Neural crest cell (in vitro differentiated cells): ENCODE measurements at regions not wholly inside any gene's neighbourhood (a gene's known extent, or its start where the extent isn't known, plus 50 kb on each side); places are given as distances from the start of the nearest gene placed in this dataset.

Experiments used
- DNase-seq: peaks from one replicate; pipeline ENCODE4 v3.0.0; 2021; ENCODE audit warnings: low read depth, mixed read lengths, low spot score
- H3K27ac Mint-ChIP-seq: one replicate; pipeline ENCODE4 v1.8.0; 2021; ENCODE audit warnings: mild to moderate bottlenecking, mixed read lengths; ENCODE audit not compliant: unreplicated experiment
- H3K27me3 Mint-ChIP-seq: 2 replicates; pipeline ENCODE4 v1.8.0; 2021; ENCODE audit warnings: low read depth, mild to moderate bottlenecking, mixed read lengths
- H3K36me3 Mint-ChIP-seq: 2 replicates; pipeline ENCODE4 v1.8.0; 2021; ENCODE audit warnings: low read depth, mild to moderate bottlenecking, mixed read lengths
- H3K4me1 Mint-ChIP-seq: 2 replicates; pipeline ENCODE4 v1.8.0; 2021; ENCODE audit warnings: mixed read lengths
- H3K4me3 Mint-ChIP-seq: one replicate; pipeline ENCODE4 v1.8.0; 2021; ENCODE audit warnings: mild to moderate bottlenecking, mixed read lengths
- H3K9me3 Mint-ChIP-seq: 2 replicates; pipeline ENCODE4 v1.8.0; 2021; ENCODE audit warnings: mixed read lengths
- CTCF ChIP-seq: fragments of 200-600 bp; sonication (generic); conservative IDR thresholded peaks from 2 replicates; pipeline ENCODE4 v1.5.0; 2021; ENCODE audit warnings: antibody characterized with exemption, mild to moderate bottlenecking

DNA sequence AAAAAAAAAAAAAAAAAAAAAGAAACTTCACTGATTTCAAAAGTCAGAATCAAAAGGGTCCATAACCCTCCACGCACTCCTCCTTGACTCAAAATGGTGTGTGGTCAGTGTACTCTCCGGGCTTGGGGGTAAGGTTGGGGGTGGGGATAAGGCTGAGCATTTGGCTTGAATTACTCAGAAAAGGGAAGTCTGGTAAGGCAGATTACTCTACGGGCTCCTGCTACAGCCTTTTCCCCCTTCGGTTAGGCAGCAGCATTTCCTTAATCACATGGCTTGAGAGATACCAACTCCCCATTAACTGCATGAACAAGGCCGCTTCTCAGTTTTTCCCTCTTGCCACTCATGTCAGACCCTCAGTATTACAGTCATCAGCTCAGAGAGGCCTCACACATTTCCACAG lies 135.4 kb upstream of the DUSP21 start:
- no peak for TF ChIP-seq CTCF
- DNase-seq = no peak
- Mint-ChIP-seq H3K4me3 (no peak overlapping the region), H3K36me3 (peaks cover 3% of the 10 kb centered on the region), H3K27me3 (no peaks in the 10 kb centered on the region), H3K27ac (peak overlapping the region; percentile 43), H3K4me1 (peaks cover 4% of the 10 kb centered on the region), H3K9me3 (peaks cover 7% of the 10 kb centered on the region)

- no peak for DNase-seq
- H3K4me3 Mint-ChIP-seq = no peak overlapping the region
- TF ChIP-seq CTCF = no peak
- H3K36me3 Mint-ChIP-seq = peaks cover 3% of the 10 kb centered on the region
- no peaks in the 10 kb centered on the region for H3K27me3 Mint-ChIP-seq
- H3K4me1 Mint-ChIP-seq = peaks cover 4% of the 10 kb centered on the region
- H3K27ac Mint-ChIP-seq = no peak overlapping the region
- peaks cover 7% of the 10 kb centered on the region for H3K9me3 Mint-ChIP-seq
These were observed 137.8 kb upstream of the DUSP21 start for GRCh38 chrX:44705817-44706551.

GRCh38 chrX:44698357-44698756 lies 145.5 kb upstream of the DUSP21 start:
- DNase-seq = no peak
- no peaks in the 10 kb centered on the region for H3K9me3 Mint-ChIP-seq
- no peaks in the 10 kb centered on the region for H3K27me3 Mint-ChIP-seq
- H3K4me3 Mint-ChIP-seq = no peak overlapping the region
- no peak overlapping the region for H3K27ac Mint-ChIP-seq
- no peak for TF ChIP-seq CTCF
- peaks cover 4% of the 10 kb centered on the region for H3K4me1 Mint-ChIP-seq
- H3K36me3 Mint-ChIP-seq = no peaks in the 10 kb centered on the region

DNA sequence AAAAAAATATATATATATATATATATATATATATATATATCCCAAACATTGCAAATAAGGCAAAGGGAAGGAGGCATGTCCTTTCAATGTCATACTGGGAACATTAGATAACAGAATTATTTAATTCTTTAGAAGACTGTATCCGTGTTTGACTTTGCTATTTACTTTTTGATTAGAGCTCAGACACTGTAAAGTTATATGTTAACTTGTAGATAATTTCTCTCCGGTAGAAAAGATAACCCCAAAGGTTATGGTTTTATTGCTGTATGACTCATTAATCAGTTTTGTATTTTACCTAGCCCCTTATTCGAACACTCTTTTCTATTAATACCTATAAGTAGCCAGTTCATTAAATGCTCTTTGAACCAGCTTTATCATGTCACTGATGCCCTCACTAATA lies 150.6 kb upstream of the DUSP21 start:
- Mint-ChIP-seq H3K27ac (no peak overlapping the region), H3K9me3 (peaks cover 4% of the 10 kb centered on the region)
- TF ChIP-seq CTCF = no peak

DNA sequence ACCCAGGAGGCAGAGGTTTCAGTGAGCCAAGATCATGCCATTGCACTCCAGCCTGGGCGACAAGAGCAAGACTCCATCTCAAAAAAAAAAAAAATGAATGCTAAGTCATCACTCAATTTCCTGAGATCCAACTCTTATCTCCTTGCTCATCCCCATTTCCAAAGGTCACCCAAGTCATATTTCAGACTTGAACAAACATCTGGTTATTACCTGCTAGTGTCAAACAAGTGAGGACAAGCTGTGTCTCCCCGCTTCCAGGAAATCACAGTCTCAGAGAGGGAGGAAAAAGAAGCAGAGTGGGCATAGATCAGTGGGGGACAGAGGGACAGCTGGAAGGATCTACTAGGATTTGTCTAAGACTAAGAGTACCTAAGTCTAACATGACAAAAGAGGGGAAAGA lies 147.5 kb upstream of the FUNDC1 start:
- Mint-ChIP-seq H3K4me1 (no peaks in the 10 kb centered on the region), H3K9me3 (peaks cover 10% of the 10 kb centered on the region), H3K4me3 (no peak overlapping the region), H3K27ac (no peak overlapping the region), H3K27me3 (no peaks in the 10 kb centered on the region), H3K36me3 (no peaks in the 10 kb centered on the region)
- TF ChIP-seq CTCF = no peak
- DNase-seq = no peak

More for the DNA sequence above, 150.6 kb upstream of the DUSP21 start:
- Mint-ChIP-seq H3K4me3 (no peak overlapping the region), H3K4me1 (no peaks in the 10 kb centered on the region), H3K36me3 (no peaks in the 10 kb centered on the region), H3K27me3 (no peaks in the 10 kb centered on the region)
- DNase-seq = no peak
